Left ventricle myocardium inferior (tissue), 1 donor: ENCODE measurements at regions not wholly inside any gene's neighbourhood (a gene's known extent, or its start where the extent isn't known, plus 50 kb on each side); places are given as distances from the start of the nearest gene placed in this dataset.

Source experiments
- DNase-seq: peaks from one replicate; pipeline ENCODE4 v3.0.0-alpha.2; 2020
- H3K27ac ChIP-seq: fragments of 200-600 bp; replicated peaks from 2 replicates; pipeline ENCODE4 v1.8.0; 2021
- H3K27me3 ChIP-seq: fragments of 200-600 bp; 2 replicates; pipeline ENCODE4 v1.8.0; 2021; ENCODE audit warnings: low read depth
- H3K36me3 ChIP-seq: fragments of 200-600 bp; 2 replicates; pipeline ENCODE4 v1.8.0; 2021
- H3K4me1 ChIP-seq: fragments of 200-600 bp; 2 replicates; pipeline ENCODE4 v1.8.0; 2021
- H3K4me3 ChIP-seq: fragments of 200-600 bp; 2 replicates; pipeline ENCODE4 v1.8.0; 2021; ENCODE audit warnings: mild to moderate bottlenecking, moderate library complexity
- H3K9me3 ChIP-seq: fragments of 200-600 bp; replicated peaks from 2 replicates; pipeline ENCODE4 v1.8.0; 2021
- intact Hi-C: fragments of 100-400 bp; cut with micrococcal nuclease; formaldehyde crosslinking; loops from one replicate; pipeline ENCODE4 v1.11.0; 2022
- TF ChIP-seq, protein P1 (sequence below): fragments of 200-600 bp; IDR thresholded peaks from 2 replicates; pipeline ENCODE4 v1.8.0; 2021; ENCODE audit warnings: antibody characterized with exemption, mild to moderate bottlenecking, borderline replicate concordance
- donor health status: DM: no; HTN: yes; CAD: no; lungs with severe emphysema.

DNA sequence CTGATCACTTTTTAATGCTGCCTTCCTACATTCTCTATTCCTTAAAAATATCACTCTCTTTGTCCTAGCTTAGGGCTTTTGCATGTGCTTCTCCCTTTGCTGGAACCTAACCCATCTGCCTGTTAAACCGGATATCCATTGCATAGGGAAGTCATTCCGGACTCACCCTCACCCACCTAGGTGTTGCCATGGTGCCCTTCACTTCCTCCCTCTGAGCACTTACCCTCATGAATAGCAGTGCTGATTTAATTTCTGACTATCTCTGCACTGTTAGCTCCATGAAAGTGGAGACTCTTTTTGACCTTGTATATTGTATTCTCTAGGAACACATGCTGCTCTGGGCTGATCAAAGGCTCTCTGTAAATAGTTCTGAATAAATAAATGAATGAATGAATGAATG, 401.9 kb downstream of the PCDH20 start:
- H3K27me3 ChIP-seq: no peaks in the 10 kb centered on the region
- TF ChIP-seq, protein P1, sequence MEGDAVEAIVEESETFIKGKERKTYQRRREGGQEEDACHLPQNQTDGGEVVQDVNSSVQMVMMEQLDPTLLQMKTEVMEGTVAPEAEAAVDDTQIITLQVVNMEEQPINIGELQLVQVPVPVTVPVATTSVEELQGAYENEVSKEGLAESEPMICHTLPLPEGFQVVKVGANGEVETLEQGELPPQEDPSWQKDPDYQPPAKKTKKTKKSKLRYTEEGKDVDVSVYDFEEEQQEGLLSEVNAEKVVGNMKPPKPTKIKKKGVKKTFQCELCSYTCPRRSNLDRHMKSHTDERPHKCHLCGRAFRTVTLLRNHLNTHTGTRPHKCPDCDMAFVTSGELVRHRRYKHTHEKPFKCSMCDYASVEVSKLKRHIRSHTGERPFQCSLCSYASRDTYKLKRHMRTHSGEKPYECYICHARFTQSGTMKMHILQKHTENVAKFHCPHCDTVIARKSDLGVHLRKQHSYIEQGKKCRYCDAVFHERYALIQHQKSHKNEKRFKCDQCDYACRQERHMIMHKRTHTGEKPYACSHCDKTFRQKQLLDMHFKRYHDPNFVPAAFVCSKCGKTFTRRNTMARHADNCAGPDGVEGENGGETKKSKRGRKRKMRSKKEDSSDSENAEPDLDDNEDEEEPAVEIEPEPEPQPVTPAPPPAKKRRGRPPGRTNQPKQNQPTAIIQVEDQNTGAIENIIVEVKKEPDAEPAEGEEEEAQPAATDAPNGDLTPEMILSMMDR: no peak
- no peaks in the 10 kb centered on the region for H3K9me3 ChIP-seq
- no peak overlapping the region for H3K27ac ChIP-seq
- intact Hi-C loops: no loop called here
- no peak for DNase-seq
- no peak overlapping the region for H3K4me3 ChIP-seq
- no peaks in the 10 kb centered on the region for H3K4me1 ChIP-seq
- no peaks in the 10 kb centered on the region for H3K36me3 ChIP-seq

DNA sequence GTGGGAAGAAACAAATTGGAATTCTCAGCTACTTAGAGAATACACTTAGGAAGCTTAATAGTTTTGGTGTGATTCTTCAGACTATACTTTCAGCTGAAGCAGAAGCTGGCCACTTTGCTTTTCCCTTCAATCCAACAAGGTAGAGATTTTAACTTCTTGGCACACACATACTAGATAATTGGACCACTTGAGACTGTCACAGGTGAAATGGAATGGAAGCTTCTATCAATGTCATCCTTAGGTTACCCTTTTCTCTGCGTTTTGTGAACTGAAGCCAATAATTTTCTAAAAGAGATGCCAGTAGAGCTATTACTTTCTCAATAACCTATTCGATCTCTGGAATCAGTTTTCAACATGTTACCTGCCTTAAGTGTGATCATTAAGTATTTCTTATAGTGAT, 405.3 kb downstream of the PCDH20 start:
- H3K4me3 ChIP-seq: no peak overlapping the region
- no peaks in the 10 kb centered on the region for H3K27me3 ChIP-seq
- H3K36me3 ChIP-seq: no peaks in the 10 kb centered on the region
- no peak for DNase-seq
- TF ChIP-seq, protein P1: no peak
- H3K4me1 ChIP-seq: no peaks in the 10 kb centered on the region
- H3K9me3 ChIP-seq: peaks cover 14% of the 10 kb centered on the region
- H3K27ac ChIP-seq: no peak overlapping the region
- intact Hi-C loops: no loop called here

DNA sequence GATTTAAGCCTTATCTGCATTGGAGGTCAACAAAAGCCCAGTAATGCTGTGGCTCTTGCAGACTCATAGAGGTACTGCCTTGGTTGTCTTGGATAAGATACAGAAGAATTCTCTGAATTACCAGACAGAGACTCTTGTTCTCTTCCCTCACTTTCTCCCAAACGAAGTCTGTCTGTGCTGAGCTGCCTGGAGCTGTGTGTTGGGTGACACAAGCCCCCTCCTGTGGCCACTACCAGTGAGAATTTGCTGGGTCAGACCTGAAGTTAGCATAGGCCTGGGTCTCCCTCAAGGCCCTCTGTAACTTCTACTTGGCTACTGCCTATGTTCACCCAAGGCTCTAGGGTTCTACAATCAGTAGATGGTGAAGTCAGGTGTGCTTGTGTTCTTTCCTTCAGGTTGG, 413.0 kb downstream of the PCDH20 start:
- peaks cover 10% of the 10 kb centered on the region for H3K9me3 ChIP-seq
- DNase-seq: no peak
- H3K27ac ChIP-seq: no peak overlapping the region
- no peaks in the 10 kb centered on the region for H3K36me3 ChIP-seq
- no peaks in the 10 kb centered on the region for H3K4me1 ChIP-seq
- intact Hi-C loops: no loop called here
- TF ChIP-seq, protein P1: no peak
- no peak overlapping the region for H3K4me3 ChIP-seq
- no peaks in the 10 kb centered on the region for H3K27me3 ChIP-seq

DNA sequence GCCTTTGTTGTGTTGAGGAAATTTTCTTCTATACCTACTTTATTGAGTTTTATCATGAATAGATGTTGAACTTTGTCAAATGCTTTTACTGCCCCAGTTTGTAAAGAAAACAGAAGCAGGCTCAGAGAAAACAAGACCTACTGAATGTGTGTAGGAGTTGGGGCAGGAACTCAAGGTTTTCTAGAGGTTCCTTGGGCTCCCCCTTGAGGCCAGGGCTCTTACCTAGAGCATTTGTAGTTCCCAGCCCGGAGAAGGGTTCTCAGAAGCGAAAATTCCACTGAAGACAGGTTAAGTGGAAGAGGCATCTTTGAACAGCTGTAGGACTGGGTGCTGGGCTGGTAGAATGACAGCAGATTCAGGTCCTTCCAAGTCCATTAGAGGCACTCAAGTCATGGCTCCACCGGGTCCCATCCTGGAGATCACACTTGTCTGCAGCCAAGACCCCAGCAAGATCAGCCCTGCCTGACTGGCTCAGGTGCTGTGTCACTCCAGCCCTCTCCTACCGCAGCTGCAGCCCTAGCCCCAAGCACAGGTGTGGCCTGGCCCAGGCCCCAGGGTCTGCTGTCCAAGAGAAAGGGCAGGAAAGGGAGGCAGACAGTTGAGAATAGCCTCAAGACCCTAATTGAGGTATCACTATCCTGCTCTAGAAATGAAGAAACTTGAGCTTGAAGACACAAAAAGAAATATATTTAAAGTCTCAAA, 425.5 kb downstream of the PCDH20 start:
- no peaks in the 10 kb centered on the region for H3K4me1 ChIP-seq
- no peak overlapping the region for H3K27ac ChIP-seq
- intact Hi-C loops: no loop called here
- no peak overlapping the region for H3K4me3 ChIP-seq
- H3K36me3 ChIP-seq: no peaks in the 10 kb centered on the region
- DNase-seq: no peak
- TF ChIP-seq, protein P1: no peak
- no peaks in the 10 kb centered on the region for H3K27me3 ChIP-seq
- H3K9me3 ChIP-seq: no peaks in the 10 kb centered on the region

DNA sequence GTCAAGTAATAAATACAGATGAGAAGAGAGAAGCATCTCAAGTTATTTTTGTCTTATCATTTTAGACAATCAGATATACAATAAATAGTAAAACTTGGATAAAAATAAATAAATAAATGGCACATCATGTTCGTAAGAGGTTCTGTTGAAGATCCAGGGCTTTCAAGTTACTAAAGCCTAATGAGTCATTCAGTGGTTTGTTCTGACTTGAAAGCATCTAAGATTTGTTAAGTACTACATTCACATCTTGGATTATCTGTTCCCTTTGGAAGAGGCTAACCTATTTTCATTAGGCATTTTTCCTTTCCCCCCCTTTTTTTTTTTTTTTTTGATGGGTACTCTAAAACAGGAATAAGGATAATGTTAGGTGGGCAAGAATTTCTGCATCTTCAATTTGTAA, 429.3 kb downstream of the PCDH20 start:
- intact Hi-C loops: no loop called here
- TF ChIP-seq, protein P1: no peak
- no peaks in the 10 kb centered on the region for H3K27me3 ChIP-seq
- no peak for DNase-seq
- H3K9me3 ChIP-seq: peaks cover 6% of the 10 kb centered on the region
- H3K36me3 ChIP-seq: no peaks in the 10 kb centered on the region
- H3K4me3 ChIP-seq: no peak overlapping the region
- no peaks in the 10 kb centered on the region for H3K4me1 ChIP-seq
- no peak overlapping the region for H3K27ac ChIP-seq
